GOT3 (cell line): ENCODE measurements at regions not wholly inside any gene's neighbourhood (a gene's known extent, or its start where the extent isn't known, plus 50 kb on each side); places are given as distances from the start of the nearest gene placed in this dataset.
"Not testable (repeated sequence)": the region's sequence is repeated elsewhere in the genome, so short reads cannot be mapped to it uniquely, and the experiment has no call there.

Source experiments
- DNase-seq: peaks from one replicate; lab custom pipeline; 2025; ENCODE audit warnings: mixed read lengths; lab: John Stamatoyannopoulos, UW

GRCh38 chr17:56690441-56691291, 97.2 kb downstream of the NOG start:
- DNase-seq, result no peak

GRCh38 chr17:56694825-56695224, 101.3 kb downstream of the NOG start:
- DNase-seq, result no peak

GRCh38 chr17:56697190-56697589, 103.7 kb downstream of the NOG start:
- no peak for DNase-seq

- peak; percentile 71 for DNase-seq
These were observed 105.8 kb downstream of the NOG start for GRCh38 chr17:56699186-56699894.

- no peak for DNase-seq
These were observed 107.5 kb downstream of the NOG start for GRCh38 chr17:56700919-56701420.

GRCh38 chr17:56707312-56708219, 114.1 kb downstream of the NOG start:
- DNase-seq, result no peak

GRCh38 chr17:56708220-56708558, 114.7 kb downstream of the NOG start:
- no peak for DNase-seq

GRCh38 chr17:56708670-56709410, 115.3 kb downstream of the NOG start:
- no peak for DNase-seq

- no peak for DNase-seq
These were observed 117.5 kb downstream of the NOG start for GRCh38 chr17:56710986-56711385.

GRCh38 chr17:56715613-56716357, 117.9 kb downstream of the C17orf67 start:
- DNase-seq, result peak; percentile 20

GRCh38 chr17:56717471-56717870, 116.2 kb downstream of the C17orf67 start:
- DNase-seq, result no peak

- no peak for DNase-seq
These were observed 115.2 kb downstream of the C17orf67 start for GRCh38 chr17:56718515-56718914.

- no peak for DNase-seq
These were observed 110.3 kb downstream of the C17orf67 start for GRCh38 chr17:56723421-56723820.

GRCh38 chr17:56724664-56725063, 109.1 kb downstream of the C17orf67 start:
- DNase-seq, result no peak

- no peak for DNase-seq
These were observed 108.6 kb downstream of the C17orf67 start for GRCh38 chr17:56725144-56725543.

GRCh38 chr17:56727876-56728617, 105.7 kb downstream of the C17orf67 start:
- DNase-seq, result no peak

GRCh38 chr17:56731096-56731495, 102.6 kb downstream of the C17orf67 start:
- not testable (repeated sequence) for DNase-seq

GRCh38 chr17:56733833-56734232, 99.9 kb downstream of the C17orf67 start:
- DNase-seq, result no peak

GRCh38 chr17:56735842-56736241, 97.9 kb downstream of the C17orf67 start:
- no peak for DNase-seq
